MM.1S (cell line): ENCODE measurements at regions not wholly inside any gene's neighbourhood (a gene's known extent, or its start where the extent isn't known, plus 50 kb on each side); places are given as distances from the start of the nearest gene placed in this dataset.

Experiments used
- CTCF ChIP-seq: fragments of 300-600 bp; sonication (generic); IDR thresholded peaks from 2 replicates; pipeline ENCODE4 v1.5.1; 2016; ENCODE audit warnings: antibody characterized with exemption, low read length, mixed read lengths
- EZH2 ChIP-seq: fragments of 300-600 bp; sonication (generic); optimal IDR thresholded peaks from 2 replicates; pipeline ENCODE3; 2017; ENCODE audit warnings: low read depth, mild to moderate bottlenecking, antibody characterized with exemption, low read length, mixed read lengths
- EZH2phosphoT487 ChIP-seq: fragments of 300-600 bp; sonication (generic); IDR thresholded peaks from 2 replicates; pipeline ENCODE4 v1.6.1; 2018; ENCODE audit warnings: antibody characterized with exemption, low read length

- TF ChIP-seq EZH2phosphoT487 (no peak), CTCF (no peak), EZH2 (no peak)
Observed at GRCh38 chrX:127457161-127457560, 595.0 kb downstream of the ACTRT1 start.
